Endothelial cell of umbilical vein (primary cell): ENCODE measurements at regions not wholly inside any gene's neighbourhood (a gene's known extent, or its start where the extent isn't known, plus 50 kb on each side); places are given as distances from the start of the nearest gene placed in this dataset.

ENCODE experiments used
- EZH2 ChIP-seq: IDR thresholded peaks from 2 replicates; pipeline ENCODE4 v1.6.1; 2012; ENCODE audit warnings: borderline replicate concordance, low read depth, mild to moderate bottlenecking, moderate library complexity, low read length, inconsistent platforms; ENCODE audit not compliant: severe bottlenecking
- FOS ChIP-seq: IDR thresholded peaks from 2 replicates; pipeline ENCODE4 v1.6.1; 2011; ENCODE audit warnings: mild to moderate bottlenecking, low read length, moderate library complexity, borderline replicate concordance; ENCODE audit not compliant: insufficient read depth
- GATA2 ChIP-seq: IDR thresholded peaks from 2 replicates; pipeline ENCODE4 v1.7.0; 2011; ENCODE audit warnings: low read depth, mild to moderate bottlenecking, moderate library complexity, mixed read lengths, low read length; ENCODE audit not compliant: insufficient read length, insufficient read depth
- JUN ChIP-seq: IDR thresholded peaks from 2 replicates; pipeline ENCODE4 v1.6.1; 2011; ENCODE audit warnings: borderline replicate concordance, low read depth; ENCODE audit not compliant: insufficient read length, insufficient read depth
- MYC ChIP-seq: IDR thresholded peaks from one replicate; pipeline ENCODE4 v1.6.1; 2011; ENCODE audit warnings: mild to moderate bottlenecking, low read depth, low read length
- POLR2A ChIP-seq: IDR thresholded peaks from 2 replicates; pipeline ENCODE4 v1.6.1; 2012; ENCODE audit warnings: low read depth, mild to moderate bottlenecking, control low read depth, low read length
- POLR2AphosphoS5 ChIP-seq: IDR thresholded peaks from 2 replicates; pipeline ENCODE4 v1.6.1; 2012; ENCODE audit warnings: low read depth, mild to moderate bottlenecking, control low read depth, low read length, moderate library complexity; ENCODE audit not compliant: insufficient read depth
- TF ChIP-seq, protein P1 (sequence below), 2 donors: IDR thresholded peaks; 1 replicate in 1 of 2; 2 replicates in 1 of 2; pipeline ENCODE4 v1.5.1; 2011; ENCODE audit warnings: low read length in 2 of 2, mild to moderate bottlenecking in 2 of 2, moderate library complexity in 2 of 2, control low read depth in 1 of 2, inconsistent platforms in 1 of 2, low read depth in 1 of 2; ENCODE audit not compliant: insufficient read depth in 1 of 2; ENCODE audit errors: extremely low read depth in 1 of 2
- TF ChIP-seq, protein P2 (sequence below): IDR thresholded peaks from 2 replicates; pipeline ENCODE4 v1.6.1; 2011; ENCODE audit not compliant: insufficient read depth, insufficient read length

DNA sequence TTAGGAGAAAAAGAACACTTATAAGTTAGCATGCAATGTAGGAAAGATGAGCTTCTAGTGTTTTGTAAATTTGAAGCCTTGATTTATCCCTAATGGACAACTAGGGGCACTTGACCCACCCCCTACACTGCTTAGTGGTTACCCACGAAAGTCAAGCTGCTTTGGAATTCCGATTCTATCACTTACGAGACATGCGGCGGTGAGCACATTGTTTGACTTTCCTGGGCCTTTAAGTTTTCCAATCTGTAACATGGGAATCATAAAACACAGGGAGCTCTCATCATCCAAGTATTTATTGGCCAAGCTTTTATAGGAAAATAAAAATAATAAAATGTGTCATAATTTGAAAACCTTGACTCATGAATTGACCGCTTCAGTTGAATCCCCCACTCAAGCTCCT, 78.7 kb upstream of the PDK4 start:
- TF ChIP-seq POLR2AphosphoS5, result no peak
- TF ChIP-seq, protein P1, sequence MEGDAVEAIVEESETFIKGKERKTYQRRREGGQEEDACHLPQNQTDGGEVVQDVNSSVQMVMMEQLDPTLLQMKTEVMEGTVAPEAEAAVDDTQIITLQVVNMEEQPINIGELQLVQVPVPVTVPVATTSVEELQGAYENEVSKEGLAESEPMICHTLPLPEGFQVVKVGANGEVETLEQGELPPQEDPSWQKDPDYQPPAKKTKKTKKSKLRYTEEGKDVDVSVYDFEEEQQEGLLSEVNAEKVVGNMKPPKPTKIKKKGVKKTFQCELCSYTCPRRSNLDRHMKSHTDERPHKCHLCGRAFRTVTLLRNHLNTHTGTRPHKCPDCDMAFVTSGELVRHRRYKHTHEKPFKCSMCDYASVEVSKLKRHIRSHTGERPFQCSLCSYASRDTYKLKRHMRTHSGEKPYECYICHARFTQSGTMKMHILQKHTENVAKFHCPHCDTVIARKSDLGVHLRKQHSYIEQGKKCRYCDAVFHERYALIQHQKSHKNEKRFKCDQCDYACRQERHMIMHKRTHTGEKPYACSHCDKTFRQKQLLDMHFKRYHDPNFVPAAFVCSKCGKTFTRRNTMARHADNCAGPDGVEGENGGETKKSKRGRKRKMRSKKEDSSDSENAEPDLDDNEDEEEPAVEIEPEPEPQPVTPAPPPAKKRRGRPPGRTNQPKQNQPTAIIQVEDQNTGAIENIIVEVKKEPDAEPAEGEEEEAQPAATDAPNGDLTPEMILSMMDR (IDR thresholded peaks at IDR 0.05; ENCODE audit: extremely low read depth in 1 of 2, insufficient read depth in 1 of 2, low read depth in 1 of 2, low read length in 2 of 2), result no peak
- TF ChIP-seq MYC, result no peak
- TF ChIP-seq FOS, result no peak
- TF ChIP-seq EZH2, result no peak
- TF ChIP-seq POLR2A, result no peak
- TF ChIP-seq, protein P2, sequence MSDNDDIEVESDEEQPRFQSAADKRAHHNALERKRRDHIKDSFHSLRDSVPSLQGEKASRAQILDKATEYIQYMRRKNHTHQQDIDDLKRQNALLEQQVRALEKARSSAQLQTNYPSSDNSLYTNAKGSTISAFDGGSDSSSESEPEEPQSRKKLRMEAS, result no peak
- no peak for TF ChIP-seq GATA2
- TF ChIP-seq JUN, result no peak
